NCI-H2107 treated with DMSO at 0.1 percent for 48 hours (cell line): ENCODE measurements at regions not wholly inside any gene's neighbourhood (a gene's known extent, or its start where the extent isn't known, plus 50 kb on each side); places are given as distances from the start of the nearest gene placed in this dataset.

Experiments
- DNase-seq: peaks from one replicate; lab custom pipeline; 2025; ENCODE audit not compliant: unreplicated experiment; lab: John Stamatoyannopoulos, UW

GRCh38 chr7:156107957-156108356, 295.7 kb upstream of the SHH start:
- no peak for DNase-seq

GRCh38 chr7:156106107-156106426, 293.8 kb upstream of the SHH start:
- DNase-seq, result no peak

GRCh38 chr7:156105337-156106106, 293.3 kb upstream of the SHH start:
- DNase-seq, result no peak

GRCh38 chr7:156104501-156105336, 292.5 kb upstream of the SHH start:
- DNase-seq, result no peak

- DNase-seq, result no peak
These were observed 290.0 kb upstream of the SHH start for GRCh38 chr7:156102267-156102666.

GRCh38 chr7:156101355-156101754, 289.1 kb upstream of the SHH start:
- DNase-seq, result no peak

GRCh38 chr7:156100086-156100485, 287.8 kb upstream of the SHH start:
- no peak for DNase-seq

DNA sequence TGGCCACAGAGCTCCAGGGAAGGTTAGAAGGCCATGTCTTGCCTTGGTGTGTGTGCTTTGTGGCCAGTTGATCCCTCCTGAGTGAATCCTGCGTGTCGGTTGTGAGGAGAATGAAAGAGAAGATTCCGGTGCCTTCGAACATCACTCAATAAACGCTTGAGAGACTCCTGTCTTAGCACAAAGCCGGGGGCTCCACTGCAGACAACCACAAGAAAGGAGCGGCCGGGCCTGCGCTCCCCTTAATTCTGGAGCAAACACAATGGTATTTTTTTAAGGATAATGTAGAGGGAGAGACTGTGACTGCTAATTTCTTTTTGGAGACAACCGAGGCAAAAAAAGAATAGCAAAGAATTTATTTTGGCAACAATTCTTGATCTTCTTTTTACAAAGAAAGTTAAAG, 286.8 kb upstream of the SHH start:
- DNase-seq, result no peak

GRCh38 chr7:156096771-156097538, 284.7 kb upstream of the SHH start:
- DNase-seq, result no peak

DNA sequence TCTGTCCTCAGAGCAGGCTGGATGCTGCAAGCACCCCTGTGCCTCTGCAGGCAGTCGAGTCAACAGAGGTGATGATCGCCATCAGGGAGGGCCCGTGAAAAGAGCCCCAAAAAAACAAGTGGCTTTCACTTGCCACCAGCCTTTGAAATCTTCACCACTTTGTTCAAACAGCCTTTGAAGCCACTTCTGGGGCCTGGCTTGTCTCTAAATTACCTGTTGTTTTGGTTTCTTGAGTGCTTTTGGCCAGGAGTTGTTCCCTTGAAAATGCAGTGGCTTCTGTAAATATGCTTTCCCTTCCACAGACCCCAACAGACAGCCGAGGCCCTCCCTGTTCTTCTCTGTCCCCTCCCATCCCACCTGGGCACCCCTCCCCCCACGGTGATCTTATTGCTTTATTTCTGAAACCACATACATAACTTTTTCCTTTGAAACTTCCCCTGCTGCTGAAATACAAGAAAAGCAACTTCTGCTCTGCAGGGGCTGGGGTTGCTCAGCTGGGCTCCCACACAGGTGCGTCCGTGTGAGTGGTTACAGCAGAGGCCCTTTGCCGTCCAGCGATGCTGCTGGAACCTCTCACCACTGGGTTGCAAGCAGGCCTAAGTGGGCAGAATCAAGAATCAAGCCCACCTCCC, 283.8 kb upstream of the SHH start:
- no peak for DNase-seq

DNA sequence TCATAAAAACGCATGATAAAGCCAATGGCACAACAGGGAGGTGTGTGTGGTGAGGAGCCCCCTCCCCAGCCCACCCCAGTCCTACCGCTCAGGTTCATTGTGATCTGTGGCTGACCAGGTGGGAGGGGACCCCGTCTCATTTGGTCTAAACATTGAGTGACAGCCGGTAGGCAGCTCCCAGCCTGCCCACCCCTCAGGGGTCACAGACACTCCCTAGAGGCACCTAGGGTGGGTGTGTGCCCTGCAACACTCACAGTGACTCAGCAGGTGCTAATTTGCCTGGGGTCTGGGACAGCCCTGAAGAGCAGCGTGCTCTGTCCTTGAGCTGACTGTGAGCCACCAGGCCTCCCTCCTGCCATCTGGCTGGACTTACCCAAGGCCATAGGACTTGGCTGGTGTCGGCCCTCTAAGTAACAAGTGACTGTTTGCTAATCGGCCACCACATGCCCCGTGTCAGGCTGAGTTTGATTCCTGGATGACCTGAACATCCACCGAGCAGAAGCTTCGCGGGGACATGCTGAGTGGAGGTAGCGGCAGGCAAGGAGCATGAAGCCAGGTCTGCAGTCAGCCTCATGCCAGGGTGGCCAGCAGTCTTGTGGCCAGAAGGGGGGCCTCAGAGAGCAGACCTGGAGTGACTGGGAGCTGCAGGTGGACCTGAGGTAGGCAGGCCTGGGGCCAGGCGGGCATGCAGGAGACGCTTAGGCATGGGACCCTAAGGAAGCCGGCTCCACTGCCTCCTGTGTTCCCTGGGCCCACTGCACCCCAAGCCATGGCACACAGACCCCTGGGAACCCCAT, 282.3 kb upstream of the SHH start:
- no peak for DNase-seq

GRCh38 chr7:156092307-156092706, 280.0 kb upstream of the SHH start:
- DNase-seq, result no peak

- no peak for DNase-seq
These were observed 279.3 kb upstream of the SHH start for GRCh38 chr7:156091519-156092080.

DNA sequence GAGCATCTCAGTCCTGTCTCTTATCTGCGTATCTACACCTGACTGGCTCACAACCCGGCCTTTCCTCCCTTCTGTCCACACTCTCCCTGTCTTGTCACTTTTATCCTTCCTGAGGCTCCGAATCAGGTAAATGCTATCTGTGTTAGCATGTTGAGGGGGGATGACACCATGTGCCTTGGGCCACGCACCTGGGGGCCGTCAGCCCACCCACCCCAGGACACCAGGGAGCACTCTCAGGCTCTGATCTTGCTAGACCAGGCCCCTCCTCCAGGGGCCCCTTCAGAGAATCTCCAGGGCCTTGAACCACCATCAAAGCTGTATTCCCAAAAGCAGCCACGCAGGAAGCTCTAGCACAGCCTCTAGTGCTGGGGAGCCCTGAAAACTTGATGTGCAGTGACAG, 278.7 kb upstream of the SHH start:
- DNase-seq, result no peak

DNA sequence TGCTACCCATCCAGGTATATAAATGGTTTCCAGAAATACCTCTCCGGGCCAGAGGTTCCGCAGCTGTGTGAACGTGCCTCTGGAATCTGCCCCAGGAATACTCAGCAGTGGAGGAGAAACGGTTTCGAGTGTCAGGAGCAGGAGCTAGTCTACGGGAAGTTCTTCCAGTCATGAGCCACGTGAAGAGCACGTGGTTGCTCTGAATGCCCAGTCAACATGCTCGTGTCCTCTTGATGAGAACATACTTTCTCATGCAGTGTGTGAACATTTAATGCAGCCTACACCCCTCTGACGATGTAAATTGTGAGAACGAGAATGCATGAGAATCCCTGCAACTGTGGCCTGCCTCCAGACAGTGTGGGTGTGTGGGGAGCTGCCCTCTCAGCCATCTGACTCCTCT, 277.0 kb upstream of the SHH start:
- DNase-seq, result no peak

- no peak for DNase-seq
These were observed 275.9 kb upstream of the SHH start for GRCh38 chr7:156088115-156088514.

DNA sequence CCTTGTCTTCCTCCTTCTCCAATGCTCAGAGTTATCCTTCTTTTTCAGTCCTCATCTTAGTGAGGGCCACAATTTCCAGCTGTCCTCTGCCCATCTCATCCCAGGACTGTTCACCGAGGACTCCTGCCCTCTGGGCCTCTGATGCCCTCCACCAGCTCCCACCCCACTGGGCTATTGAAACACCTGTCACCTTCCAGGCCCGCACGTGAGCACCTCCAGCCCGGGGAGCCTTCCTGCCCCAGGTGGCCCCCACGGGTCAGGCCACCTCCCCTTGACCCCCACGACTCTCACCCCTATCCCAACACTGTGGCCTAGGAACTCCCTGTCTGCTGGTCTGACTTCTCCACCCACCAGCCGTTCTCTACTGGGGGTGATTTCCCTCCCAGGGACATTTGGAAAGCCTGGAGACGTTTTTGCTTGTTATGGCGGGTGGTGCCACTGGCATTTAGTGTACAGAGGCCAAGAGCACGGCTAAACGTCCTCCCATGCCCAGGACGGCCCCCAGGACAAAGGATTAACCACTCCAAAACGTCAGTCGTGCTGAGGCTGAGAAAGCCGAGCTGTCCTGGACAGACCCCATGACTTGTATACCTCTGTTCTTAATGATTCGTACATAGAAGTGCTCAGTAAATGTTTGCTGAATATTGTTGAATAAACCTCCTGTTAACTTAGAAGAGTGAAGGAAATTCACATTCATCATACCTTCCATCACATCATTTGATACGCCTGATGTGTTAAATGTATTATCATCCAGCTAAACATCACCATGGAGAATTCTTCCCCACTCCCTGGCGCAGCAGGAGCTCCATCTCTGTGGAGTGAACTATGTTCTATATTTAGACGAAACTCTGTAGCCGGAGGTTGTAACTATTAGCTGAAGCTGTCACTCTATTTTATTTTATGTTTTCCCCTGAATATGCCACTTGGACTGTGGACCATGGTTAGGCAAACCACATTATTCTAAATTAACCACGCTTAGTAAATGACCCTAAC, 270.1 kb upstream of the SHH start:
- DNase-seq, result no peak

- DNase-seq, result no peak
These were observed 268.3 kb upstream of the SHH start for GRCh38 chr7:156080596-156080995.

DNA sequence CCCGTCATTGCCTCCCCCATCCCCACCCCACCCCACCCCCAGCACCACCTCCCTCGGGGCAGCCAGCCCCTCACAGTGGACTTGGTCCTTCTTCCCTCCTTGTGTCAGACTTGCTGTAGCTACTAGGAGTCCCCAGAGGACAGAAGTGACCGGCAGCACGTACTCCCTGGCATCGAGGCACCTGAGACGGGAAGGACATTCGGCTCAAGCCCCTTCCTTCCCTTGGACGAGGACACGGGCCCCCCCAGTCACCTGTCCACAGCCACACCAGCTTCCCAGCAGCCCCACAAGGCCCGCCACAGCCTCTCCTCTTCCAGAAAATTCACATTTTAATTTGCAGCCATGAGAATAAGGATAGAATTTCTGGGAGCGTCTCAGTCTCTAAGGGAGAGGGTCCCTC, 267.8 kb upstream of the SHH start:
- DNase-seq, result no peak
